ENCODE measurements at regions not wholly inside any gene's neighbourhood (a gene's known extent, or its start where the extent isn't known, plus 50 kb on each side); places are given as distances from the start of the nearest gene placed in this dataset.

- CTCF ChIA-PET, result no interaction called here
- no peak for DNase-seq (ENCODE audit: low spot score)
- no peak for TF ChIP-seq CTCF (conservative IDR thresholded peaks at IDR 0.05; ENCODE audit: low read depth)
- no peak overlapping the region for H3K27ac ChIP-seq
- POLR2A ChIA-PET (ENCODE audit: low non-redundant PET), result no interaction called here
Observed at GRCh38 chr4:71188156-71188640, 150.6 kb upstream of the SLC4A4 start.

DNA sequence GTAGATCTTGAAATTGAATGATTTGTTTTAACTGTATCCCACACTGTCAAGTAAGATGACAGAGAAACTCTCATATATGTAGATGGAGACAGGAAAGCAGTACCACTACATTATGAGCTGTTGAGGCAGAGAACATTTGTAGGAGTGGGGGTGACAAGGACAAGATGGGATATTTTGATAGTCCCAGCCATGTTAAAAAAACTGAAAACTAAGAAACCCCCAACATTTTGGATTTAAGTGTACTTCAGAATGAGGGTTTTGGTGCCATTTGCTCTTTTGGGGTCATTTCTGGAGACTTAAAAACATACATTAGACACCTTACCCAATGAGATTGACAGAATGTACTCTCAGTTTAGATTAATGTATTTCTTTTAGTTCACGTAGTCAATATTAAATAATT, 149.9 kb upstream of the SLC4A4 start:
- ChIA-PET POLR2A (ENCODE audit: low non-redundant PET) (no interaction called here), CTCF (no interaction called here)
- DNase-seq (ENCODE audit: low spot score), result no peak
- no peak overlapping the region for H3K27ac ChIP-seq
- TF ChIP-seq CTCF (conservative IDR thresholded peaks at IDR 0.05; ENCODE audit: low read depth), result no peak

DNA sequence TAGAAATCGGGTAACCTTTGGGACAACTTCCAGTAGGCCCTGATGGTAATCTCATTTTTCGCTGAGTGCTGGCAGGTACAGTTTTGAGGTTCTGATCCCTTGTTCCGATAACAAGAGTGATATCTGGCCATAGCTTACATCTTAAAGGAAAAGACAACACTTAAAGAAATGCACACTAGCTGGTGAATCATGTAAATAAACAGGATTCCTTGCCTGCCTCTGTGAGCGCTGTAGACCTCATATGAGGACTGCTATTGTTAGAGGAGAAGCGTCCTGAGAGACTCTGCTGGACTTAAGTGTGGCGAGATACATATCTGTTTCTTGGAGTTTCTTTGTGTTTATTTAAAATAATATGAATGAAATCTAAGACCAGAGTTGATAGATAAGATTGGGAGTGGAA, 149.3 kb upstream of the SLC4A4 start:
- no peak for DNase-seq (ENCODE audit: low spot score)
- H3K27ac ChIP-seq, result no peak overlapping the region
- CTCF ChIA-PET, result interaction anchor here (0.6 kb wide), 1 partner anchor 375 kb away, joined by 6 read pairs; no protein-coding TSS in a partner anchor
- POLR2A ChIA-PET (ENCODE audit: low non-redundant PET), result no interaction called here
- TF ChIP-seq CTCF (conservative IDR thresholded peaks at IDR 0.05; ENCODE audit: low read depth), result no peak

DNA sequence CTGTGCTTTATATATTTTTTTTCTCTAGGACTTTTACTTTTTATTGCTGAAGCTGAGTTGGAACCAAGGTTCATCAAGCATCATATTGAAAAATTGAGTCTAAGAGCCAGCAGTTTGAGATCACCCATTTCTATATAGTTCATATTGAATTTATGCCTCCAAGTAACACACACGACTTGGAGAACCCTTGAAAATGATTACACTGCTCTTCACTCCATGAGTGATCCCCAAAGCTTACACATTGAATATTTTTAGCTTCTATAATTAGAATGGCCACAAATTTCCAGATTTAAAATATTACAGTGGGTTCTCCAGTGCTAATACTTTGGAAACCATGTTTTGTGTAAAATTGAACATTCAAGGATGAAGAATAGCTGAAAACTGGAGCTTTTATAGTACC, 144.4 kb upstream of the SLC4A4 start:
- ChIA-PET CTCF (interaction anchor here (0.6 kb wide), 1 partner anchor 10 kb away, joined by 3 read pairs; no protein-coding TSS in a partner anchor), POLR2A (ENCODE audit: low non-redundant PET) (no interaction called here)
- no peak for TF ChIP-seq CTCF (conservative IDR thresholded peaks at IDR 0.05; ENCODE audit: low read depth)
- no peak overlapping the region for H3K27ac ChIP-seq
- DNase-seq (ENCODE audit: low spot score), result no peak

GRCh38 chr4:71195924-71196323, 142.9 kb upstream of the SLC4A4 start:
- no peak for DNase-seq (ENCODE audit: low spot score)
- ChIA-PET CTCF (no interaction called here), POLR2A (ENCODE audit: low non-redundant PET) (no interaction called here)
- no peak for TF ChIP-seq CTCF (conservative IDR thresholded peaks at IDR 0.05; ENCODE audit: low read depth)
- H3K27ac ChIP-seq, result no peak overlapping the region

GRCh38 chr4:71198958-71199357, 139.9 kb upstream of the SLC4A4 start:
- ChIA-PET POLR2A (ENCODE audit: low non-redundant PET) (no interaction called here), CTCF (no interaction called here)
- no peak for TF ChIP-seq CTCF (conservative IDR thresholded peaks at IDR 0.05; ENCODE audit: low read depth)
- DNase-seq (ENCODE audit: low spot score), result no peak
- no peak overlapping the region for H3K27ac ChIP-seq

DNA sequence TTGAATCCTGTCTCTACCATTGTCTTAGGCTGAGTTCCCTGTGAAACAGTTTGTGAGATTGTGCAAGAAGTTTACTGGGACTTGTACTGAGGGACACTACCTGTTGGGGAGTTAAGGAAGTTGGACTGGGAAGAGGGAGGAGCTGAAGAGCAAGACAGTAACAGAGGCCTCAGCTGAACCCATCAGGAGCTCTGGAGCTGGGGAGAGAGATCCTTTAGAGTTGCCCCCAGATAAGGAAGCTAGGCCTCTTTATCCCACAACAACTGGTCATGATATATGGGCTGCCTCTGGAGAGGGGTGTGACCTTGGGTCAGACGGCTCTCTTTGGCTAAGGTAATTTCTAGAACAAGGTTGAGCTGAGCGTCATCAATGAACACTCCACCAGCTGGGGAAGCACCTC, 137.8 kb upstream of the SLC4A4 start:
- POLR2A ChIA-PET (ENCODE audit: low non-redundant PET), result no interaction called here
- TF ChIP-seq CTCF (conservative IDR thresholded peaks at IDR 0.05; ENCODE audit: low read depth), result no peak
- CTCF ChIA-PET, result interaction anchor here (0.5 to 0.9 kb wide), 3 partner anchors 17 to 599 kb away, joined by 3 to 4 read pairs (median 4); no protein-coding TSS in a partner anchor
- DNase-seq (ENCODE audit: low spot score), result no peak
- H3K27ac ChIP-seq, result no peak overlapping the region
